Vagina (tissue), 2 donors: ENCODE measurements at regions not wholly inside any gene's neighbourhood (a gene's known extent, or its start where the extent isn't known, plus 50 kb on each side); places are given as distances from the start of the nearest gene placed in this dataset.

Source experiments
- DNase-seq, 2 donors: peaks; one replicate each; pipeline ENCODE4 v3.0.0-alpha.2; 2017; ENCODE audit errors: extremely low spot score in 2 of 2
- H3K27ac ChIP-seq: fragments of 200-600 bp; sonication (generic); one replicate; pipeline ENCODE4 v1.5.1; 2019
- H3K27me3 ChIP-seq: fragments of 200-600 bp; sonication (generic); one replicate; pipeline ENCODE4 v1.5.1; 2019
- H3K36me3 ChIP-seq, 2 donors: fragments of 200-600 bp; sonication (generic); one replicate each; pipeline ENCODE4 v1.5.1; 2017 to 2019
- H3K4me1 ChIP-seq: fragments of 200-600 bp; sonication (generic); one replicate; pipeline ENCODE4 v1.5.1; 2019
- H3K4me3 ChIP-seq, 2 donors: fragments of 200-600 bp; sonication (generic); 1 replicate in 1 of 2; 2 replicates in 1 of 2; pipeline ENCODE4 v1.5.1; 2016 to 2019
- H3K9me3 ChIP-seq: fragments of 200-600 bp; sonication (generic); one replicate; pipeline ENCODE4 v1.5.1; 2019
- POLR2A ChIP-seq, 2 donors: fragments of 450-650 bp; IDR thresholded peaks; one replicate each; pipeline ENCODE4 v1.6.1; 2017; ENCODE audit warnings: antibody characterized with exemption in 2 of 2, mild to moderate bottlenecking in 2 of 2, moderate library complexity in 2 of 2
- POLR2AphosphoS5 ChIP-seq, 2 donors: sonication (generic); formaldehyde crosslinking; IDR thresholded peaks; one replicate each; pipeline ENCODE4 v1.9.0; 2017; ENCODE audit warnings: antibody characterized with exemption in 2 of 2, mild to moderate bottlenecking in 2 of 2, low read depth in 1 of 2; ENCODE audit not compliant: insufficient read depth in 1 of 2
- intact Hi-C: fragments of 100-400 bp; cut with DNase I; formaldehyde crosslinking; loops from one replicate; pipeline ENCODE4 v1.15.1; 2023
- TF ChIP-seq, protein P1 (sequence below), 3 experiments: fragments of 450-650 bp in 2 of 3; fragments of 200-600 bp in 1 of 3; sonication (generic) in 1 of 3; IDR thresholded peaks; one replicate each; pipeline ENCODE4 v1.5.1; 2017 to 2019; ENCODE audit warnings: antibody characterized with exemption in 3 of 3, mild to moderate bottlenecking in 2 of 3, moderate library complexity in 2 of 3

DNA sequence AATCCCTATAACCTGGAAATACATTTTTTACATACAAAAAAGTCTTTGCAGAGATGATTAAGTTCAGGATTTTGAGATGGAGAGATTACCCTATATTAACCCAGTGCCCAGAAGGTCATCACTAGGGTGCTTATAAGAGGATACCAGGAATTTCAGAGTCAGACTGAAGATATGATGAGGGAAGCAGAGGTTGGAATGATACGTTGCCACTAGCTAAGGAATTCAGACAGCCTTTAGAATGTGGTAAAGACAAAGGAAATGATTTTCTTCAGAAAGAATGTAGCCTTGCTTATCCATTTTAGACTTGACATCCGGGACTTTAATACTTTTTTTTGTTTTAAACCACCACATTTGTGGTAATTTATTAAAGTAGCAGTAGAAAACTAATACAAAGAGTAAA is 2176.8 kb upstream of the C9orf72 start:
- intact Hi-C loops: no loop called here

DNA sequence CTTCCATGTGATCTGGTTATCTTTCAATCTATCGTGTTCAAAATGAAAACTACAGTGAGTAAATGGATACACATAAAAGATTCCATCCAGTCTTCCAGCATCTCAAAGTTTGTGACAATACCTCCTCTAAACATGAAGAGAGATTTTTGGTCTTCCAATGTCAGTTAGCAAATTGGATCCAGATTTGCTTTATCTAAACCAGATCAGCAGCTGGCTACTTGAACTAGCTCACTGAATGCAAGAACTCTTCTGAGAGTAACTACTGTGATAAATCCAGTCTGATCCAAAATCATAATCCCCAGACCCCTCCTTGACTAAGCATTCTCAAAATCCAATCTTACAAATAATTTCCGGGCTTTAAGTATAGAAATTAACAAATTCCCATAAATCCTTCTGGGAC is 2177.9 kb upstream of the C9orf72 start:
- Histone ChIP-seq H3K27ac (no peak overlapping the region), H3K36me3 (no peaks in the 10 kb centered on the region), H3K9me3 (no peaks in the 10 kb centered on the region), H3K4me1 (no peaks in the 10 kb centered on the region), H3K27me3 (no peaks in the 10 kb centered on the region), H3K4me3 (no peak overlapping the region)
- intact Hi-C loops: no loop called here
- TF ChIP-seq POLR2A (IDR thresholded peaks at IDR 0.05) (no peak), POLR2AphosphoS5 (IDR thresholded peaks at IDR 0.05; ENCODE audit: insufficient read depth in 1 of 2, low read depth in 1 of 2) (no peak)
- TF ChIP-seq, protein P1, sequence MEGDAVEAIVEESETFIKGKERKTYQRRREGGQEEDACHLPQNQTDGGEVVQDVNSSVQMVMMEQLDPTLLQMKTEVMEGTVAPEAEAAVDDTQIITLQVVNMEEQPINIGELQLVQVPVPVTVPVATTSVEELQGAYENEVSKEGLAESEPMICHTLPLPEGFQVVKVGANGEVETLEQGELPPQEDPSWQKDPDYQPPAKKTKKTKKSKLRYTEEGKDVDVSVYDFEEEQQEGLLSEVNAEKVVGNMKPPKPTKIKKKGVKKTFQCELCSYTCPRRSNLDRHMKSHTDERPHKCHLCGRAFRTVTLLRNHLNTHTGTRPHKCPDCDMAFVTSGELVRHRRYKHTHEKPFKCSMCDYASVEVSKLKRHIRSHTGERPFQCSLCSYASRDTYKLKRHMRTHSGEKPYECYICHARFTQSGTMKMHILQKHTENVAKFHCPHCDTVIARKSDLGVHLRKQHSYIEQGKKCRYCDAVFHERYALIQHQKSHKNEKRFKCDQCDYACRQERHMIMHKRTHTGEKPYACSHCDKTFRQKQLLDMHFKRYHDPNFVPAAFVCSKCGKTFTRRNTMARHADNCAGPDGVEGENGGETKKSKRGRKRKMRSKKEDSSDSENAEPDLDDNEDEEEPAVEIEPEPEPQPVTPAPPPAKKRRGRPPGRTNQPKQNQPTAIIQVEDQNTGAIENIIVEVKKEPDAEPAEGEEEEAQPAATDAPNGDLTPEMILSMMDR (IDR thresholded peaks at IDR 0.05): no peak
- DNase-seq: no peak

More for the DNA sequence above, 2176.8 kb upstream of the C9orf72 start:
- Histone ChIP-seq H3K4me3 (no peak overlapping the region), H3K27me3 (no peaks in the 10 kb centered on the region), H3K36me3 (no peaks in the 10 kb centered on the region), H3K27ac (no peak overlapping the region), H3K9me3 (no peaks in the 10 kb centered on the region), H3K4me1 (no peaks in the 10 kb centered on the region)
- TF ChIP-seq, protein P1 (IDR thresholded peaks at IDR 0.05): no peak
- TF ChIP-seq POLR2AphosphoS5 (IDR thresholded peaks at IDR 0.05; ENCODE audit: insufficient read depth in 1 of 2, low read depth in 1 of 2) (no peak), POLR2A (IDR thresholded peaks at IDR 0.05) (no peak)
- DNase-seq: no peak

DNA sequence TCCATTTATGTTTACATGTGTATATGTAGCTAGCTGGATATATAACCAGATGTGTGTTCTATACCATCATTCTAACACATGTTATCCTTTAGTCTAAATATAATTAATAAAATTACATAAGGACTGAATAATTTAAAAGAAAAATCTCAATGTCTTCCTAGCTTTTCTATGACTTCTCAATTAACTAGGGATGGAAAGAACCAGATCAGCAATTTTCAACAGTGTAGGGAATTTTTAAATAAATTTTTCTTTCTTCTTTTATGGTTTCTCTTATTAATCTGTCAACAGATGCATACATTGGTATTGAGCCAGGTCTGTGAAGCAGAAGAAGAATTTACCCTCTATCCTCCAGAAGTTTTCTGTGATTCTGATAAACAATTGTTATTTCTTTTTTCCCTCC is 2180.4 kb upstream of the C9orf72 start:
- intact Hi-C loops: no loop called here
- H3K9me3 ChIP-seq: no peaks in the 10 kb centered on the region
- no peaks in the 10 kb centered on the region for H3K36me3 ChIP-seq
- H3K27ac ChIP-seq: no peak overlapping the region
- H3K27me3 ChIP-seq: no peaks in the 10 kb centered on the region
- H3K4me1 ChIP-seq: no peaks in the 10 kb centered on the region
- TF ChIP-seq, protein P1 (IDR thresholded peaks at IDR 0.05): no peak
- no peak for TF ChIP-seq POLR2AphosphoS5 (IDR thresholded peaks at IDR 0.05; ENCODE audit: insufficient read depth in 1 of 2, low read depth in 1 of 2)
- no peak for TF ChIP-seq POLR2A (IDR thresholded peaks at IDR 0.05)
- H3K4me3 ChIP-seq: no peak overlapping the region
- no peak for DNase-seq

DNA sequence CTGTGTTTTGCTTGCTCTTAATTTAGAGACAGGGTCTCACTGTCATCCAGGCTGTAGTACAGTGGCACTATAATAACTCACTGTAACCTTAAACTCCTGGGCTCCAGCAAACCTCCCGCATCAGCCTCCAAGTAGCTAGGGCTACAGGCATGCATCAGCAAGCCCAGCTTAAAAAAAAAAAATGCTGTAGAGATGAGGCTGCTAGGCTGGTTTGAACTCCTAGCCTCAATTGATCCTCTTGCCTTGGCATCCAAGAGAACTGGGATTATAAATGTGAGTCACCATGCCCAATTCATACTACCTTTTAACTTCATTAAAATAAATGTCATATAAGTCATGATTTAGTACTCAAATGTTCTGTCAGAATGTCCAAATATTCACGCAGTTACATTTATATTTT is 2195.7 kb upstream of the C9orf72 start:
- DNase-seq: no peak
- H3K36me3 ChIP-seq: no peaks in the 10 kb centered on the region
- H3K27me3 ChIP-seq: no peaks in the 10 kb centered on the region
- intact Hi-C loops: no loop called here
- no peak overlapping the region for H3K27ac ChIP-seq
- H3K9me3 ChIP-seq: no peaks in the 10 kb centered on the region
- H3K4me1 ChIP-seq: no peaks in the 10 kb centered on the region
- H3K4me3 ChIP-seq: no peak overlapping the region
- TF ChIP-seq, protein P1 (IDR thresholded peaks at IDR 0.05): no peak
- TF ChIP-seq POLR2AphosphoS5 (IDR thresholded peaks at IDR 0.05; ENCODE audit: insufficient read depth in 1 of 2, low read depth in 1 of 2): no peak
- no peak for TF ChIP-seq POLR2A (IDR thresholded peaks at IDR 0.05)

DNA sequence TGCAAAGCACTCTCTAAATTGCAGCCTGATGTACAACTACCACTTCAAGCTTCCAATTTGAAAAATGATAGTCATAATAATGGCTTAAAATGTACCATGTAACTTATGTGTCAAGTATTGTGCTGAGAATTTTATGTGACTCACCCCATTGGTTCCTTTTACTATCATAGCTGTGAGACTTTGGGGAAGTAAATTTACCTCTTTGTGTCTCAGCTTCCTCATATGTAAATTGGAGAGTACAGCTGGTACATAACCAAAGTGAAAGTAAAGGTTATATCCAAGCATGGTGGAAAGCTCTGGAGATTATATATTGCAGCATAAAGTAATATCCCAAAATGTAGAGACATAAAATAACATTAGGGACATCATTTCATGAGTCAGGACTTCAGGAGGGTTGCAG is 2200.4 kb upstream of the C9orf72 start:
- Histone ChIP-seq H3K4me3 (no peak overlapping the region), H3K9me3 (no peaks in the 10 kb centered on the region), H3K27me3 (no peaks in the 10 kb centered on the region), H3K27ac (no peak overlapping the region), H3K36me3 (no peaks in the 10 kb centered on the region), H3K4me1 (no peaks in the 10 kb centered on the region)
- no peak for DNase-seq
- intact Hi-C loops: no loop called here
- TF ChIP-seq POLR2A (IDR thresholded peaks at IDR 0.05): no peak
- TF ChIP-seq POLR2AphosphoS5 (IDR thresholded peaks at IDR 0.05; ENCODE audit: insufficient read depth in 1 of 2, low read depth in 1 of 2): no peak
- TF ChIP-seq, protein P1 (IDR thresholded peaks at IDR 0.05): no peak
